Coronary artery (tissue), 2 donors: ENCODE measurements at regions not wholly inside any gene's neighbourhood (a gene's known extent, or its start where the extent isn't known, plus 50 kb on each side); places are given as distances from the start of the nearest gene placed in this dataset.
A peak's percentile ranks its signal among the peaks of the same experiment; 100 is the strongest.

Experiments
- DNase-seq: peaks from one replicate; pipeline ENCODE4 v3.0.0-alpha.2; 2017; ENCODE audit warnings: low spot score
- H3K27ac ChIP-seq, 2 donors: fragments of 200-600 bp; sonication (generic); one replicate each; pipeline ENCODE4 v1.5.1; 2016 to 2019
- H3K4me3 ChIP-seq: fragments of 200-600 bp; sonication (generic); 2 replicates; pipeline ENCODE4 v1.5.1; 2016; ENCODE audit warnings: mild to moderate bottlenecking, moderate library complexity
- TF ChIP-seq, protein P1 (sequence below): fragments of 200-600 bp; sonication (generic); IDR thresholded peaks from one replicate; pipeline ENCODE4 v1.5.1; 2019; ENCODE audit warnings: antibody characterized with exemption

DNA sequence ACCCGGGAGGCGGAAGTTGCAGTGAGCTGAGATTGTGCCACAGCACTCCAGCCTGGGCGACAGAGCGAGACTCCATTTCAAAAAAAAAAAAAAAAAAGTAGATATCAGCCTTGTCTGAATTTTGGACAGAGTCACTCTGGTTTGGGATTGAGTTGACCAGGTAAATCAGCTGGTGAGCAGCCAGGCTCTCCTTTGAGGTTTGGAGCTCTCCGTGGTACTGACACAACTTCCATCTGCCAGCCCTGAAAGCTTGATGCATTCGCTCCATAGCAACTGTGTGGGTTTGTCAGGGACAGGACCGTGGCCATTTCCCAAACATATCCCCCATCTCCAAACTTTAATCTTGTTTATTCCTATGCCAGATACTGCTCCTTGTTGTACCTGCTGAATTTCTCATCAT is 155.2 kb downstream of the DMRTA2 start:
- DNase-seq = no peak
- no peak overlapping the region for H3K27ac ChIP-seq

DNA sequence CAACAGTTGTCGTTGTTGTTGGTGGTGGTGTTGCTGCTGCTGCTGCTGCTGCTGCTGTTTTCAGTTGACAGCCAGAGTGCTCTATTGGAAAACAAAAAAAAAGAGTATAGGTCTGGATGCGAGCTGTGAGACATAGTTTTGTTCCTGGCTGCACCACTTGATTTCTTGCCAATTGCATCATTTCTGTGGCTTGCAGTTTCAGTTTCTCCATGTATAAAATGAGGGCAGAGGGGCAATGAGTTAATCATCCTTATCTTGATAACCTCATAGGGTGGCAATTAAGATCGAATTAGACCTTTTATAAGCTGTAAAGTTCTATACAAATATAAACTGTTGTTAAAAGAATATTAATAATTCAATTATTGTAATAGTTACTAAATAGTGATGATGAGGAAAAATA is 156.7 kb downstream of the DMRTA2 start:
- TF ChIP-seq, protein P1, sequence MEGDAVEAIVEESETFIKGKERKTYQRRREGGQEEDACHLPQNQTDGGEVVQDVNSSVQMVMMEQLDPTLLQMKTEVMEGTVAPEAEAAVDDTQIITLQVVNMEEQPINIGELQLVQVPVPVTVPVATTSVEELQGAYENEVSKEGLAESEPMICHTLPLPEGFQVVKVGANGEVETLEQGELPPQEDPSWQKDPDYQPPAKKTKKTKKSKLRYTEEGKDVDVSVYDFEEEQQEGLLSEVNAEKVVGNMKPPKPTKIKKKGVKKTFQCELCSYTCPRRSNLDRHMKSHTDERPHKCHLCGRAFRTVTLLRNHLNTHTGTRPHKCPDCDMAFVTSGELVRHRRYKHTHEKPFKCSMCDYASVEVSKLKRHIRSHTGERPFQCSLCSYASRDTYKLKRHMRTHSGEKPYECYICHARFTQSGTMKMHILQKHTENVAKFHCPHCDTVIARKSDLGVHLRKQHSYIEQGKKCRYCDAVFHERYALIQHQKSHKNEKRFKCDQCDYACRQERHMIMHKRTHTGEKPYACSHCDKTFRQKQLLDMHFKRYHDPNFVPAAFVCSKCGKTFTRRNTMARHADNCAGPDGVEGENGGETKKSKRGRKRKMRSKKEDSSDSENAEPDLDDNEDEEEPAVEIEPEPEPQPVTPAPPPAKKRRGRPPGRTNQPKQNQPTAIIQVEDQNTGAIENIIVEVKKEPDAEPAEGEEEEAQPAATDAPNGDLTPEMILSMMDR = no peak
- no peak for DNase-seq
- peak overlapping the region in 1 of 2 donors; percentile 61 for H3K27ac ChIP-seq

More for the DNA sequence above, 155.2 kb downstream of the DMRTA2 start:
- H3K4me3 ChIP-seq = no peak overlapping the region
- TF ChIP-seq, protein P1 = no peak

DNA sequence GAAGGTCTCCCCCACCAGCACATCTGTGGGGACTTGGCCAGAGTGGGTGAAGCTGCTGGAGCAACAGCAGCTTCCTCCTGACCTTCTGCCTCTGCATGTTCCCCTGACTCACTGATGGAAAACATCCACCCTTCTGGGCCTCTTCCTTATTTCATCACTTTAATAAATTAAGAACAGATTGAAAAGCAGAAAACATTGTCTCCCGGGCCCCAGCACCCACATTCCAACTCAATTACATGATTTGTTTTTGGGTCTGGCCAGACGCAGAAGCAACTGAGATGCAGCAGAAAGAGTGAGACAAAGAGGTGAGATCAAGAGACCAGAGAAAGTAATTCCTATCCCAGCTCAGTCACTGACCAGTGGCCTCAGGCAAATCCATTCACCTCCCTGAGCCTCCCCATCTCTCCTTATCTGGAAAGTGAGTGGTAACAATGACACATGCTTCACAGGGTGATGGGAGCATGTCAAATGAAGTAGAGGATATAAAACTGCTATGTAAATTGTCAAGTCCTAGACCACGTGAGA is 157.1 kb downstream of the ELAVL4 start:
- DNase-seq = no peak
- Histone ChIP-seq H3K4me3 (no peak overlapping the region), H3K27ac (peak overlapping the region in 1 of 2 donors; percentile 61)
- TF ChIP-seq, protein P1 = no peak

More for the DNA sequence above, 156.7 kb downstream of the DMRTA2 start:
- no peak overlapping the region for H3K4me3 ChIP-seq

DNA sequence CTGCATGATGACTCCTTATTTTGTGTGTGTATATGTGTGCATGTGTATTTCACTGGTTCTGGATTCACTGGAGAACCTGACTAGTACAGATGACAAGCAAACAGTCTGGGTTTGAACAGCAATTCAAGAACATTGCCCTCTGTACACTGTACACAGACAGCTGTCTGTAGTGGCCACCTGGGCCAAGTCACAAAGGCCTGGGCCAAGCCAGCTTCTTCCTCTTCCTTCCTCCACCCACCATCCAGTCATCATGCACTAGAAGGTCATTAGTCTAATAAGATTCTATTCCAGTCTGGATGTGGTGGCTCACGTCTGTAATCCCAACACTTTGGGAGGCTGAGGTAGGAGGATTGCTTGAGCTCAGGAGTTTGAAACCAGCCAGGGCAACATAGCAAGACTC is 155.9 kb downstream of the ELAVL4 start:
- Histone ChIP-seq H3K4me3 (no peak overlapping the region), H3K27ac (no peak overlapping the region)
- TF ChIP-seq, protein P1 = no peak
- no peak for DNase-seq

DNA sequence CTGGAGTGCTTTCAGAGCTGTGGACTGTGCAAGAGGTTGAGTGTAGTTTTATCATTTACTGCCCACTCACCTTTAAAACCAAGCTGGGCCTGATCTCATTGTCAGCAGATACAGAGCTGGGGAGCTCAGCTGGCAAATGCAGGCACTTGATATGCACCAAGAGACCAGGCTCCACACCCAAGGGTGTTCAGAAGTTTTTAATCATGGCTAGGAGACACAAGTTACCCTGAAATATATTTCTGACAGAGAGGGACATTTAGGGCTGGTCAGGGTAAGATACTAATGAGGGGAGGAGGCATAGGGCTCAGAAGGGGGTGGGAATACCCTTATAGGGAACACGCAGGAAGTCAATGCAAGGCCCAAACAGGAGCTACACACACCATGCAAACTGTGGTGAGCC is 153.7 kb downstream of the ELAVL4 start:
- TF ChIP-seq, protein P1 = no peak
- no peak for DNase-seq
- Histone ChIP-seq H3K4me3 (no peak overlapping the region), H3K27ac (no peak overlapping the region)

DNA sequence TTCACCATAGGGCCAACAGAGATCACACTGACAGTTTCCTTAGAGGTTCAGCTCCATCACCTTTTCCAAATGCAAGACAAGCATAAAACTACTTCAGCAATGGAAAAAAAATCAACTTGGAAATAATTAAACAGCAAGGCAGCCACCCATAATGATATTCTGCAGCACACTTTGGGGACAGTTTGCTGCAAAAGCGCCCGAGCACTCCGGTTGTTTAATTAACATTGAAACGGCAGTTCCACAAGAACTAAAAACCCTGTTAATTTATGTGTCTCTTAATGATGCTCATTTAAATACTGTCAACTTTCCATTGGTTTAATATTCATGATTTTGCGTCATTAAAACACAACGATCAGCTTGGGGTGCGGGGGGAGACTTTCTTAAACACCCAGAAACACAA is 153.2 kb downstream of the ELAVL4 start:
- H3K4me3 ChIP-seq = no peak overlapping the region
- no peak for DNase-seq
- TF ChIP-seq, protein P1 = no peak
- H3K27ac ChIP-seq = no peak overlapping the region

DNA sequence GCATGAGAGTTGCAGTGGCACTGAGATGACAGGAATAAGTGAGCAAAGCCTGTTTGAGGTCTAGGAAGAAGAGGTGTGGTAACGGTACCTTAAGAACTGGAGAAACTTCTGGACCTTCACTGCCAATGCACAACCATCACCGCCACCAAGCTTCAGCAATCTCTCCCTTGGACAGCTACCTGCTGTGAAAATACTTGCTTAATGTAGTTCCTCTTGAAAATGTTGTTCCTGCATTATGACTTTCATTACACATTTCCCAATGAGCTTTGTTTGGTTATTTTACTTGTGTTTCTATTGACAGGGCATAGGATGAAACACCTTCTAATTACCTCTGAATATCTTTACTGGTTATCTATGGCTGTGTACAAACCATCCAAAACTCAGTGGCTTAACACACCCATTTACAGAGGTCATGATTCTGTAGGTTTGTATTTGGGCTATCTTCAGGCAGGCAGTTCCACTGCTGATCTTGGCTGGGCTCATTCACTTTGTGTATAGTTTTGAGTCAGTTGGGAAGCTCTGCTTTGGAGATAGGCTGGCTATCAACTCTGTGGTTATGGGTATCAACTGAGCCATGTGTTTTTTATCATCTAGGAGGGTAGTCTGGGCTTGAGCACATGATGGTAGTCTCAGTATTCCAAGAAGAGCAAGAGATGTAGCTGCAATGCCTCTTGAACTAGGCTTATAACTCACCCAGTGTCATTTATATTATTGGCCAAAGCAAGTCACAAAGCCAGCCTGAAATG is 149.4 kb downstream of the ELAVL4 start:
- H3K4me3 ChIP-seq = no peak overlapping the region
- H3K27ac ChIP-seq = no peak overlapping the region
- TF ChIP-seq, protein P1 = no peak
- DNase-seq = no peak
